GM12873 (cell line): ENCODE measurements at regions not wholly inside any gene's neighbourhood (a gene's known extent, or its start where the extent isn't known, plus 50 kb on each side); places are given as distances from the start of the nearest gene placed in this dataset.

ENCODE experiments used
- CTCF ChIP-seq: IDR thresholded peaks from 2 replicates; pipeline ENCODE4 v1.5.1; 2012; ENCODE audit warnings: low read depth, mild to moderate bottlenecking, moderate library complexity, low read length, control low read depth; ENCODE audit not compliant: insufficient read depth; ENCODE audit errors: missing control alignments

DNA sequence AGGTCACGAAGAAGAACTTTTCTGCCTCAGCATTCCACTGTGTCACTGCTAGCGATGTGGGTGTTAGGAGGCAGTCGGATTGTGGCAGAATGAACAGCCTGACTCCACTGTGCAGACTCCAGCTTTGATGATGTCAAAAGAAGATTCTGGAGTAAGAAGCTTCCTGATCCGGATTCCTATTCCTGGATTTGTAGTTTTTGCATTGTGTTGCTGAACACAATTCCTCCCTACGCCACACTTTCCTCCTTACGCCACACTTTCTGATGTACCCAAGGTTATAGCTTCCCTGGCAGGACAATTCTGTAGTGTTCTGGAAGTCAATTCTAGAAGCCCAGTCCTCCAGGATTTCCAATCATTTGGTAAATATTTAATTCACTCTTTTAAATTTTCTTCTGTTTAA, 665.2 kb upstream of the ADGRL2 start:
- no peak for TF ChIP-seq CTCF

DNA sequence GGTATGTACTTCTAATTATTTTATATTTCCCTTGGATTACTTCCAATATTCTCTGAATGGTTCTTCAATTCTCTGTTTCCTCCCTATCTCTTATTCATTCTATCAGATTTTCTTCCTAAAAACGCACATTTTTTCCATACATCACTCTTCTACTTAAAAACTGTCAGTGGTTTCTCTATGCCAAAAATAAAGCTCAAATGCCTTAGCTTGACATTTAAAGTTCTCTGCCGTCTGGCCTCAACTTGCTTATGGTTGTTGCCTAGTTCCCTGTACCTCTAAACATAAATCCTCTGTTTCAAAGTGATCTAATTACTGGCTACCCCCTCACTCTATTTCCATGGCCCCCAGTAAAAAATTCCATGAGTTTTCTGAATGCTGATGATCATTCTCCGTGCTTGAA, 671.0 kb upstream of the ADGRL2 start:
- no peak for TF ChIP-seq CTCF

DNA sequence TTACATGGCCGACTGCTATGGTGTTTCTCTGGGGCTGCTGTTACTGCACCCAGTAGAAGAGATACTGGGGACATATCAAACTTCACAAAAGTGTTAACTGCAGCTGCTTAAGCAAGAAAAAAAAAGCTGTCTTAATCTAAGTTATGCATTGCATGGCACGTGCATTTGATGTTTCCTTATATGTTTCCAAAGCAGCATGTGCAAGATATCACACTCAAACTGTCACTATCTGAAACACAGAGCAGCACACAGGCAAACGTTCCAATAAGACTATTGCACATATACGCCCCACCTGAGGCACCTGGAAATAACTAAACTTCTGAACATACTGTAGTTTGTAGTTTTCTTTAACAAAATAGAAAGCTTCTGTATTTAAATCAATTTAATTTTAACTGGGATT, 671.4 kb upstream of the ADGRL2 start:
- TF ChIP-seq CTCF, result no peak

DNA sequence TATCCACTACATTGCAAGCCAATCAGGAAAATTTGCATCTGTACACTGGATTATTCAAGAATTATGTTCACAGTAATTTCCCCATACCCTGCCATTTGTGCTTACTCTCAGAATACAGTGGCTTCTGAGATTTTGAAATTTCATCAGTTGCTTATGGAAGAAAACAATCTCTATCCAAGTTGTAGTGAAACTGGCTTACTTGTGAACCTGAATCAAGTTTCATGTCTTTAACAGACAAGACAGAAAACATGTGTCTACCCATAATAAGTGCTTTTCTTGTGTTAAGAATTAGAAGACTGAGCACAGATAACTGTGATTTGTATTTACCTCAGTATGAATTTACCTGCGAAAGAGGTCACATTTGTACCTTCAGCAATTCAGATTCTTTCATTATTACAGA, 672.7 kb upstream of the ADGRL2 start:
- no peak for TF ChIP-seq CTCF

GRCh38 chr1:81126989-81127581, 673.6 kb upstream of the ADGRL2 start:
- no peak for TF ChIP-seq CTCF

DNA sequence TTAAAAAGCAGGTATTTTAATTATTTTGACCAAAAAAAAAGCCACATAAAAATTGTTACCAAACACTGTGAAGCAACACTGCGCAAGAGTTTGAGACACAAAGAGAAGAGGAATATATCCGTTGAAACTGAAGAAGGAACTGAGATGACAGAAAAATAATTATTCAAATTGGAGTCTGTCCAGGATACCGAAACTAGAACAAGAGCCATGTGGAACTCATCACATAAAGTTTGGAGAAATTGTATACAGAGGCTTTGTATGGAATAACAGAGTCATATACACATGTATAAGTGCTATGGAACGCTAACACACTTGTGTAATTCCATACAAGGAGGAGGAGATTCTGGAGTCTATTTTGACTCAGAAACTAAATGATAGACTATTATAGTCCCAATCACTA, 675.1 kb upstream of the ADGRL2 start:
- no peak for TF ChIP-seq CTCF

DNA sequence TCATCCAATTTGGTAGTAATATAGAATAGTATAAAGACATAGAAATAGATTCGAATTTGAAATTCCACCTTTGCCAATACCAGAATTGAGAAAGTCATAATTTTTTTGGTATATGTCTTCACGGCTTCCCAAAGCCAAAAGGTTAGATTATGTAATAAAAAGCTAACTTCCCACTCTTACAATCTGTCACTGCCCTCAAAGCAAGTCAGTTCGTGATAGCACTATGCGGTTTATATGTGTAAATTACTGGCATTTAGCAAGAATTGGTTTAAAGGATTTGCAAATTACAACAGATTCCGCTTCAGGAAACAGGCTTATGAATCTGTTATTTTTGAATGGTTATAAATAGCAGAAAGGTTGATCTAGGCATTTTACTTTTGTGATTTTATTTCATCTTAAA, 679.4 kb upstream of the ADGRL2 start:
- no peak for TF ChIP-seq CTCF
